ENCODE measurements at regions not wholly inside any gene's neighbourhood (a gene's known extent, or its start where the extent isn't known, plus 50 kb on each side); places are given as distances from the start of the nearest gene placed in this dataset.

GRCh38 chr9:12874395-12874794, 99.6 kb downstream of the LURAP1L start:
- no peak for DNase-seq
- H3K4me3 ChIP-seq (ENCODE audit: low read length), result no peak overlapping the region
- no peaks in the 10 kb centered on the region for H3K4me1 ChIP-seq (ENCODE audit: insufficient read depth, low read length)
- no peak overlapping the region for H3K27ac ChIP-seq (ENCODE audit: low read depth in 1 of 2, low read length in 2 of 2)
- no peaks in the 10 kb centered on the region for H3K4me1 Mint-ChIP-seq (ENCODE audit: low read depth)
- H3K36me3 ChIP-seq (ENCODE audit: insufficient read depth, low read length), result no peaks in the 10 kb centered on the region
- no peak for ATAC-seq (ENCODE audit: poor library complexity)
- TF ChIP-seq CTCF (IDR thresholded peaks at IDR 0.05), result no peak
- ChIA-PET CTCF (no interaction called here), POLR2A (no interaction called here)
- H3K4me3 Mint-ChIP-seq, result no peak overlapping the region
- H3K27me3 Mint-ChIP-seq, result no peaks in the 10 kb centered on the region
- no peaks in the 10 kb centered on the region for H3K27me3 ChIP-seq (ENCODE audit: control insufficient read depth in 1 of 2, insufficient read depth in 2 of 2, low read length in 2 of 2)
- H3K9me3 ChIP-seq (ENCODE audit: control insufficient read depth in 1 of 2, insufficient read depth in 1 of 2, low read length in 2 of 2), result no peaks in the 10 kb centered on the region
- peaks cover 8% of the 10 kb centered on the region for H3K9me3 Mint-ChIP-seq
- H3K27ac Mint-ChIP-seq, result no peak overlapping the region
- intact Hi-C loops (cut with DNase I, micrococcal nuclease), result no loop called here
- no peaks in the 10 kb centered on the region for H3K36me3 Mint-ChIP-seq (ENCODE audit: low read depth)

GRCh38 chr9:12875191-12875590, 100.4 kb downstream of the LURAP1L start:
- CTCF ChIA-PET, result no interaction called here
- ATAC-seq (ENCODE audit: poor library complexity), result no peak

GRCh38 chr9:12876872-12877271, 102.1 kb downstream of the LURAP1L start:
- H3K36me3 ChIP-seq (ENCODE audit: insufficient read depth, low read length), result no peaks in the 10 kb centered on the region
- intact Hi-C loops (cut with DNase I, micrococcal nuclease), result no loop called here
- H3K9me3 Mint-ChIP-seq, result peaks cover 5% of the 10 kb centered on the region
- ChIA-PET POLR2A (no interaction called here), CTCF (interaction anchor here (0.6 kb wide), 1 partner anchor 10 kb away, joined by 3 read pairs; no protein-coding TSS in a partner anchor)
- H3K4me1 ChIP-seq (ENCODE audit: insufficient read depth, low read length), result no peaks in the 10 kb centered on the region
- H3K27ac ChIP-seq (ENCODE audit: low read depth in 1 of 2, low read length in 2 of 2), result no peak overlapping the region
- H3K36me3 Mint-ChIP-seq (ENCODE audit: low read depth), result no peaks in the 10 kb centered on the region
- DNase-seq, result no peak
- no peak overlapping the region for H3K4me3 ChIP-seq (ENCODE audit: low read length)
- H3K27me3 Mint-ChIP-seq, result no peaks in the 10 kb centered on the region
- H3K9me3 ChIP-seq (ENCODE audit: control insufficient read depth in 1 of 2, insufficient read depth in 1 of 2, low read length in 2 of 2), result peaks cover 0 to 2% of the 10 kb centered on the region in 2 experiments
- H3K27me3 ChIP-seq (ENCODE audit: control insufficient read depth in 1 of 2, insufficient read depth in 2 of 2, low read length in 2 of 2), result no peaks in the 10 kb centered on the region
- TF ChIP-seq CTCF (IDR thresholded peaks at IDR 0.05), result no peak
- ATAC-seq (ENCODE audit: poor library complexity), result no peak
- H3K27ac Mint-ChIP-seq, result no peak overlapping the region
- no peak overlapping the region for H3K4me3 Mint-ChIP-seq
- no peaks in the 10 kb centered on the region for H3K4me1 Mint-ChIP-seq (ENCODE audit: low read depth)

More at GRCh38 chr9:12875191-12875590, 100.4 kb downstream of the LURAP1L start:
- intact Hi-C loops (cut with DNase I, micrococcal nuclease), result no loop called here
- Mint-ChIP-seq H3K36me3 (ENCODE audit: low read depth) (no peaks in the 10 kb centered on the region), H3K27ac (no peak overlapping the region), H3K4me3 (no peak overlapping the region), H3K9me3 (peaks cover 7% of the 10 kb centered on the region), H3K4me1 (ENCODE audit: low read depth) (no peaks in the 10 kb centered on the region), H3K27me3 (no peaks in the 10 kb centered on the region)
- no peak for TF ChIP-seq CTCF (IDR thresholded peaks at IDR 0.05)
- H3K27ac ChIP-seq (ENCODE audit: low read depth in 1 of 2, low read length in 2 of 2), result no peak overlapping the region
- H3K4me3 ChIP-seq (ENCODE audit: low read length), result no peak overlapping the region
- no peaks in the 10 kb centered on the region for H3K27me3 ChIP-seq (ENCODE audit: control insufficient read depth in 1 of 2, insufficient read depth in 2 of 2, low read length in 2 of 2)
- H3K9me3 ChIP-seq (ENCODE audit: control insufficient read depth in 1 of 2, insufficient read depth in 1 of 2, low read length in 2 of 2), result no peaks in the 10 kb centered on the region
- no peaks in the 10 kb centered on the region for H3K4me1 ChIP-seq (ENCODE audit: insufficient read depth, low read length)
- no peaks in the 10 kb centered on the region for H3K36me3 ChIP-seq (ENCODE audit: insufficient read depth, low read length)
- POLR2A ChIA-PET, result no interaction called here
- DNase-seq, result no peak
